Breast epithelium (tissue), 3 donors: ENCODE measurements at regions not wholly inside any gene's neighbourhood (a gene's known extent, or its start where the extent isn't known, plus 50 kb on each side); places are given as distances from the start of the nearest gene placed in this dataset.

Experiments used
- CTCF ChIP-seq, 3 donors: fragments of 450-650 bp; IDR thresholded peaks; one replicate each; pipeline ENCODE4 v1.5.1; 2016 to 2017; ENCODE audit warnings: antibody characterized with exemption in 3 of 3, mild to moderate bottlenecking in 3 of 3, moderate library complexity in 3 of 3
- POLR2AphosphoS5 ChIP-seq, 3 donors: sonication (generic); formaldehyde crosslinking; IDR thresholded peaks; one replicate each; pipeline ENCODE4 v1.6.1; 2017; ENCODE audit warnings: antibody characterized with exemption in 3 of 3

- TF ChIP-seq CTCF (IDR thresholded peaks at IDR 0.05) (no peak), POLR2AphosphoS5 (IDR thresholded peaks at IDR 0.05) (no peak)
Measured at GRCh38 chr2:16182841-16183240, 242.5 kb downstream of the MYCN start.
